GM19324 (cell line): ENCODE measurements at regions not wholly inside any gene's neighbourhood (a gene's known extent, or its start where the extent isn't known, plus 50 kb on each side); places are given as distances from the start of the nearest gene placed in this dataset.
"Not testable (repeated sequence)": the region's sequence is repeated elsewhere in the genome, so short reads cannot be mapped to it uniquely, and the experiment has no call there.

ENCODE experiments used
- ATAC-seq: cut with Tn5 transposase; IDR thresholded peaks from one replicate; pipeline ENCODE4 v1.9.1; 2021; ENCODE audit warnings: mild to moderate bottlenecking, moderate library complexity; ENCODE audit not compliant: unreplicated experiment, low FRiP score

- ATAC-seq = no peak
Observed at GRCh38 chrX:63471004-63471403, 119.9 kb upstream of the SPIN4 start.

GRCh38 chrX:63470506-63470905 lies 119.4 kb upstream of the SPIN4 start:
- no peak for ATAC-seq

GRCh38 chrX:63466690-63467089 lies 115.6 kb upstream of the SPIN4 start:
- ATAC-seq = no peak

GRCh38 chrX:63458981-63459380 lies 107.8 kb upstream of the SPIN4 start:
- no peak for ATAC-seq

GRCh38 chrX:63453571-63453970 lies 102.4 kb upstream of the SPIN4 start:
- no peak for ATAC-seq

- no peak for ATAC-seq
Observed at GRCh38 chrX:63441717-63442116, 90.6 kb upstream of the SPIN4 start.

- ATAC-seq = no peak
Observed at GRCh38 chrX:63439580-63439979, 88.4 kb upstream of the SPIN4 start.

GRCh38 chrX:63436865-63437264 lies 85.7 kb upstream of the SPIN4 start:
- ATAC-seq = no peak

GRCh38 chrX:63434665-63435064 lies 83.5 kb upstream of the SPIN4 start:
- ATAC-seq = no peak

GRCh38 chrX:63434206-63434605 lies 83.1 kb upstream of the SPIN4 start:
- ATAC-seq = no peak

- ATAC-seq = no peak
Observed at GRCh38 chrX:63430026-63430425, 78.9 kb upstream of the SPIN4 start.

- ATAC-seq = no peak
Observed at GRCh38 chrX:63428348-63428747, 77.2 kb upstream of the SPIN4 start.

GRCh38 chrX:63426519-63426918 lies 75.4 kb upstream of the SPIN4 start:
- no peak for ATAC-seq

GRCh38 chrX:63424063-63424462 lies 72.9 kb upstream of the SPIN4 start:
- no peak for ATAC-seq

GRCh38 chrX:63421411-63421810 lies 70.3 kb upstream of the SPIN4 start:
- no peak for ATAC-seq

- ATAC-seq = no peak
Observed at GRCh38 chrX:63418211-63418610, 67.1 kb upstream of the SPIN4 start.

- no peak for ATAC-seq
Observed at GRCh38 chrX:63417649-63418048, 66.5 kb upstream of the SPIN4 start.

GRCh38 chrX:63409934-63410333 lies 58.8 kb upstream of the SPIN4 start:
- not testable (repeated sequence) for ATAC-seq

GRCh38 chrX:63408050-63408449 lies 56.9 kb upstream of the SPIN4 start:
- ATAC-seq = no peak

GRCh38 chrX:63404332-63404731 lies 53.2 kb upstream of the SPIN4 start:
- no peak for ATAC-seq

- ATAC-seq = no peak
Observed at GRCh38 chrX:63402106-63402505, 51.0 kb upstream of the SPIN4 start.
